Muscle layer of duodenum (tissue), 2 donors: ENCODE measurements at regions not wholly inside any gene's neighbourhood (a gene's known extent, or its start where the extent isn't known, plus 50 kb on each side); places are given as distances from the start of the nearest gene placed in this dataset.

Experiments used
- H3K27ac ChIP-seq: one replicate; pipeline ENCODE4 v1.7.0; 2013; ENCODE audit warnings: mild to moderate bottlenecking, low read length
- H3K27me3 ChIP-seq: one replicate; pipeline ENCODE4 v1.7.0; 2013; ENCODE audit warnings: low read depth, mild to moderate bottlenecking, control low read depth, low read length
- H3K36me3 ChIP-seq, 2 donors: one replicate each; pipeline ENCODE4 v1.7.0; 2013; ENCODE audit warnings: low read length in 2 of 2, control low read depth in 1 of 2, mild to moderate bottlenecking in 1 of 2; ENCODE audit not compliant: insufficient read depth in 2 of 2, control insufficient read depth in 1 of 2
- H3K4me1 ChIP-seq, 2 donors: one replicate each; pipeline ENCODE4 v1.7.0; 2013; ENCODE audit warnings: low read length in 2 of 2, mild to moderate bottlenecking in 2 of 2, control low read depth in 1 of 2, moderate library complexity in 1 of 2; ENCODE audit not compliant: insufficient read depth in 2 of 2, control insufficient read depth in 1 of 2
- H3K4me3 ChIP-seq, 2 donors: one replicate each; pipeline ENCODE4 v1.7.0; 2013; ENCODE audit warnings: low read length in 2 of 2, low read depth in 1 of 2, mild to moderate bottlenecking in 1 of 2
- H3K9me3 ChIP-seq, 2 donors: one replicate each; pipeline ENCODE4 v1.7.0; 2013; ENCODE audit warnings: low read length in 2 of 2, control low read depth in 1 of 2, mild to moderate bottlenecking in 1 of 2; ENCODE audit not compliant: control insufficient read depth in 1 of 2
- donor health status: healthy.

- H3K27me3 ChIP-seq, result no peaks in the 10 kb centered on the region
- no peaks in the 10 kb centered on the region for H3K9me3 ChIP-seq
- peaks cover 0 to 16% of the 10 kb centered on the region in 2 donors for H3K4me1 ChIP-seq
- no peak overlapping the region for H3K4me3 ChIP-seq
- no peaks in the 10 kb centered on the region for H3K36me3 ChIP-seq
- no peak overlapping the region for H3K27ac ChIP-seq
Measured at GRCh38 chr2:2527148-2527547, 196.1 kb upstream of the MYT1L start.

- H3K9me3 ChIP-seq, result no peaks in the 10 kb centered on the region
- H3K4me3 ChIP-seq, result no peak overlapping the region
- no peaks in the 10 kb centered on the region for H3K36me3 ChIP-seq
- peaks cover 0 to 16% of the 10 kb centered on the region in 2 donors for H3K4me1 ChIP-seq
- H3K27ac ChIP-seq, result no peak overlapping the region
- H3K27me3 ChIP-seq, result no peaks in the 10 kb centered on the region
Measured at GRCh38 chr2:2524348-2524941, 193.4 kb upstream of the MYT1L start.

- Histone ChIP-seq H3K9me3 (no peaks in the 10 kb centered on the region), H3K4me1 (peaks cover 0 to 16% of the 10 kb centered on the region in 2 donors), H3K36me3 (no peaks in the 10 kb centered on the region), H3K27ac (no peak overlapping the region), H3K27me3 (no peaks in the 10 kb centered on the region), H3K4me3 (no peak overlapping the region)
Measured at GRCh38 chr2:2523461-2524347, 192.6 kb upstream of the MYT1L start.

GRCh38 chr2:2520401-2520811 is 189.3 kb upstream of the MYT1L start:
- H3K27ac ChIP-seq, result no peak overlapping the region
- no peaks in the 10 kb centered on the region for H3K36me3 ChIP-seq
- peaks cover 0 to 16% of the 10 kb centered on the region in 2 donors for H3K4me1 ChIP-seq
- H3K27me3 ChIP-seq, result no peaks in the 10 kb centered on the region
- H3K4me3 ChIP-seq, result no peak overlapping the region
- no peaks in the 10 kb centered on the region for H3K9me3 ChIP-seq

GRCh38 chr2:2519381-2519780 is 188.3 kb upstream of the MYT1L start:
- Histone ChIP-seq H3K36me3 (no peaks in the 10 kb centered on the region), H3K4me3 (no peak overlapping the region)

GRCh38 chr2:2517399-2517798 is 186.3 kb upstream of the MYT1L start:
- Histone ChIP-seq H3K4me3 (no peak overlapping the region), H3K4me1 (no peaks in the 10 kb centered on the region), H3K27me3 (no peaks in the 10 kb centered on the region), H3K9me3 (no peaks in the 10 kb centered on the region), H3K27ac (no peak overlapping the region), H3K36me3 (no peaks in the 10 kb centered on the region)

More at GRCh38 chr2:2519381-2519780, 188.3 kb upstream of the MYT1L start:
- Histone ChIP-seq H3K27ac (no peak overlapping the region), H3K27me3 (no peaks in the 10 kb centered on the region), H3K9me3 (no peaks in the 10 kb centered on the region), H3K4me1 (peaks cover 0 to 16% of the 10 kb centered on the region in 2 donors)

GRCh38 chr2:2516386-2516785 is 185.3 kb upstream of the MYT1L start:
- H3K36me3 ChIP-seq, result no peaks in the 10 kb centered on the region
- H3K4me1 ChIP-seq, result no peaks in the 10 kb centered on the region
- H3K9me3 ChIP-seq, result no peaks in the 10 kb centered on the region
- H3K27ac ChIP-seq, result no peak overlapping the region
- H3K27me3 ChIP-seq, result no peaks in the 10 kb centered on the region
- no peak overlapping the region for H3K4me3 ChIP-seq

GRCh38 chr2:2512931-2513330 is 181.9 kb upstream of the MYT1L start:
- Histone ChIP-seq H3K4me1 (no peaks in the 10 kb centered on the region), H3K27me3 (no peaks in the 10 kb centered on the region), H3K9me3 (no peaks in the 10 kb centered on the region), H3K4me3 (no peak overlapping the region), H3K36me3 (no peaks in the 10 kb centered on the region), H3K27ac (no peak overlapping the region)

- H3K4me1 ChIP-seq, result no peaks in the 10 kb centered on the region
- H3K4me3 ChIP-seq, result no peak overlapping the region
- H3K9me3 ChIP-seq, result peaks cover 0 to 3% of the 10 kb centered on the region in 2 donors
- no peaks in the 10 kb centered on the region for H3K36me3 ChIP-seq
- no peak overlapping the region for H3K27ac ChIP-seq
- H3K27me3 ChIP-seq, result no peaks in the 10 kb centered on the region
Measured at GRCh38 chr2:2507417-2507997, 176.4 kb upstream of the MYT1L start.

GRCh38 chr2:2506536-2506935 is 175.5 kb upstream of the MYT1L start:
- no peaks in the 10 kb centered on the region for H3K27me3 ChIP-seq
- no peak overlapping the region for H3K4me3 ChIP-seq
- H3K36me3 ChIP-seq, result no peaks in the 10 kb centered on the region
- H3K27ac ChIP-seq, result no peak overlapping the region
- H3K4me1 ChIP-seq, result no peaks in the 10 kb centered on the region
- H3K9me3 ChIP-seq, result peaks cover 0 to 3% of the 10 kb centered on the region in 2 donors

GRCh38 chr2:2505604-2506003 is 174.5 kb upstream of the MYT1L start:
- Histone ChIP-seq H3K4me1 (no peaks in the 10 kb centered on the region), H3K9me3 (peaks cover 0 to 3% of the 10 kb centered on the region in 2 donors), H3K4me3 (no peak overlapping the region), H3K27ac (no peak overlapping the region), H3K36me3 (no peaks in the 10 kb centered on the region), H3K27me3 (no peaks in the 10 kb centered on the region)
